HG03558 (cell line): ENCODE measurements at regions not wholly inside any gene's neighbourhood (a gene's known extent, or its start where the extent isn't known, plus 50 kb on each side); places are given as distances from the start of the nearest gene placed in this dataset.
"Not testable (repeated sequence)": the region's sequence is repeated elsewhere in the genome, so short reads cannot be mapped to it uniquely, and the experiment has no call there.

Experiments
- ATAC-seq: cut with Tn5 transposase; IDR thresholded peaks from one replicate; pipeline ENCODE4 v1.9.1; 2021; ENCODE audit warnings: moderate number of reproducible peaks; ENCODE audit not compliant: unreplicated experiment; ENCODE audit errors: extremely low read depth

GRCh38 chr5:106324356-106324755 is 1346.4 kb downstream of the EFNA5 start:
- no peak for ATAC-seq

GRCh38 chr5:106321242-106321641 is 1349.5 kb downstream of the EFNA5 start:
- no peak for ATAC-seq

GRCh38 chr5:106314221-106314824 is 1356.4 kb downstream of the EFNA5 start:
- no peak for ATAC-seq

- no peak for ATAC-seq
Observed at GRCh38 chr5:106312360-106312759, 1358.4 kb downstream of the EFNA5 start.

- no peak for ATAC-seq
Observed at GRCh38 chr5:106311230-106311915, 1359.4 kb downstream of the EFNA5 start.

GRCh38 chr5:106307265-106307664 is 1363.5 kb downstream of the EFNA5 start:
- no peak for ATAC-seq

GRCh38 chr5:106306313-106307028 is 1364.3 kb downstream of the EFNA5 start:
- ATAC-seq, result no peak

- ATAC-seq, result no peak
Observed at GRCh38 chr5:106303911-106304310, 1366.8 kb downstream of the EFNA5 start.

- no peak for ATAC-seq
Observed at GRCh38 chr5:106292654-106293053, 1378.1 kb downstream of the EFNA5 start.

GRCh38 chr5:106290841-106291240 is 1379.9 kb downstream of the EFNA5 start:
- ATAC-seq, result no peak

- ATAC-seq, result no peak
Observed at GRCh38 chr5:106288979-106289378, 1381.8 kb downstream of the EFNA5 start.

GRCh38 chr5:106277540-106278096 is 1393.1 kb downstream of the EFNA5 start:
- ATAC-seq, result no peak

- no peak for ATAC-seq
Observed at GRCh38 chr5:106269252-106269843, 1401.4 kb downstream of the EFNA5 start.

GRCh38 chr5:106267256-106267655 is 1403.5 kb downstream of the EFNA5 start:
- ATAC-seq, result no peak

GRCh38 chr5:106262395-106262794 is 1408.3 kb downstream of the EFNA5 start:
- no peak for ATAC-seq

- ATAC-seq, result not testable (repeated sequence)
Observed at GRCh38 chr5:106259431-106260090, 1411.2 kb downstream of the EFNA5 start.

- no peak for ATAC-seq
Observed at GRCh38 chr5:106258591-106259125, 1412.1 kb downstream of the EFNA5 start.

GRCh38 chr5:106254784-106255183 is 1416.0 kb downstream of the EFNA5 start:
- no peak for ATAC-seq

GRCh38 chr5:106246044-106246745 is 1424.5 kb downstream of the EFNA5 start:
- not testable (repeated sequence) for ATAC-seq
